ENCODE measurements at regions not wholly inside any gene's neighbourhood (a gene's known extent, or its start where the extent isn't known, plus 50 kb on each side); places are given as distances from the start of the nearest gene placed in this dataset.

GRCh38 chr6:105595829-105596228, 192.9 kb upstream of the PREP start:
- in situ Hi-C loops (cut with MboI; ENCODE audit: low sequenced_read_pairs) = no loop called here
- no peak for DNase-seq (ENCODE audit: low spot score in 2 of 2)
- peaks cover 23% of the 10 kb centered on the region for H3K4me1 ChIP-seq
- no peaks in the 10 kb centered on the region; the same call in 1 of the 2 replicates for H3K27me3 ChIP-seq (ENCODE audit: low read depth)
- H3K9me3 ChIP-seq = no peaks in the 10 kb centered on the region
- no peak overlapping the region for H3K4me3 ChIP-seq
- no peaks in the 10 kb centered on the region for H3K36me3 ChIP-seq (replicated peaks)

- Histone ChIP-seq H3K4me3 (no peak overlapping the region), H3K27me3 (ENCODE audit: low read depth) (no peaks in the 10 kb centered on the region; the same call in 1 of the 2 replicates), H3K4me1 (peaks cover 18% of the 10 kb centered on the region), H3K9me3 (no peaks in the 10 kb centered on the region), H3K36me3 (replicated peaks) (no peaks in the 10 kb centered on the region)
- in situ Hi-C loops (cut with MboI; ENCODE audit: low sequenced_read_pairs) = no loop called here
- DNase-seq (ENCODE audit: low spot score in 2 of 2) = no peak
Observed at GRCh38 chr6:105594821-105595220, 191.9 kb upstream of the PREP start.

GRCh38 chr6:105593805-105594671, 191.2 kb upstream of the PREP start:
- no peak overlapping the region for H3K4me3 ChIP-seq
- H3K4me1 ChIP-seq = peaks cover 16% of the 10 kb centered on the region
- in situ Hi-C loops (cut with MboI; ENCODE audit: low sequenced_read_pairs) = no loop called here
- H3K27me3 ChIP-seq (ENCODE audit: low read depth) = no peaks in the 10 kb centered on the region; the same call in 1 of the 2 replicates
- H3K9me3 ChIP-seq = no peaks in the 10 kb centered on the region
- DNase-seq (ENCODE audit: low spot score in 2 of 2) = no peak
- H3K36me3 ChIP-seq (replicated peaks) = no peaks in the 10 kb centered on the region

- in situ Hi-C loops (cut with MboI; ENCODE audit: low sequenced_read_pairs) = no loop called here
- H3K9me3 ChIP-seq = no peaks in the 10 kb centered on the region
- H3K27me3 ChIP-seq (ENCODE audit: low read depth) = no peaks in the 10 kb centered on the region; the same call in 1 of the 2 replicates
- peak in 1 of 2 experiments; percentile 68 for DNase-seq (ENCODE audit: low spot score in 2 of 2)
- peaks cover 16% of the 10 kb centered on the region for H3K4me1 ChIP-seq
- H3K4me3 ChIP-seq = no peak overlapping the region
- no peaks in the 10 kb centered on the region for H3K36me3 ChIP-seq (replicated peaks)
Observed at GRCh38 chr6:105593056-105593690, 190.3 kb upstream of the PREP start.

GRCh38 chr6:105592329-105592728, 189.4 kb upstream of the PREP start:
- in situ Hi-C loops (cut with MboI; ENCODE audit: low sequenced_read_pairs) = no loop called here
- Histone ChIP-seq H3K4me3 (no peak overlapping the region), H3K9me3 (no peaks in the 10 kb centered on the region), H3K36me3 (replicated peaks) (no peaks in the 10 kb centered on the region), H3K4me1 (peaks cover 16% of the 10 kb centered on the region), H3K27me3 (ENCODE audit: low read depth) (no peaks in the 10 kb centered on the region; the same call in 1 of the 2 replicates)
- DNase-seq (ENCODE audit: low spot score in 2 of 2) = no peak

- in situ Hi-C loops (cut with MboI; ENCODE audit: low sequenced_read_pairs) = no loop called here
- no peak overlapping the region for H3K4me3 ChIP-seq
- no peaks in the 10 kb centered on the region for H3K9me3 ChIP-seq
- H3K4me1 ChIP-seq = peaks cover 18% of the 10 kb centered on the region
- H3K27me3 ChIP-seq (ENCODE audit: low read depth) = no peaks in the 10 kb centered on the region; the same call in 1 of the 2 replicates
- no peaks in the 10 kb centered on the region for H3K36me3 ChIP-seq (replicated peaks)
- no peak for DNase-seq (ENCODE audit: low spot score in 2 of 2)
Observed at GRCh38 chr6:105591053-105591452, 188.2 kb upstream of the PREP start.

GRCh38 chr6:105588123-105588710, 185.3 kb upstream of the PREP start:
- Histone ChIP-seq H3K9me3 (no peaks in the 10 kb centered on the region), H3K27me3 (ENCODE audit: low read depth) (no peaks in the 10 kb centered on the region), H3K4me3 (no peak overlapping the region), H3K4me1 (peaks cover 12% of the 10 kb centered on the region), H3K36me3 (replicated peaks) (no peaks in the 10 kb centered on the region)
- in situ Hi-C loops (cut with MboI; ENCODE audit: low sequenced_read_pairs) = no loop called here
- no peak for DNase-seq (ENCODE audit: low spot score in 2 of 2)

- no peaks in the 10 kb centered on the region; the same call in 1 of the 2 replicates for H3K9me3 ChIP-seq
- DNase-seq (ENCODE audit: low spot score in 2 of 2) = no peak
- peaks cover 6% of the 10 kb centered on the region for H3K4me1 ChIP-seq
- no peaks in the 10 kb centered on the region for H3K27me3 ChIP-seq (ENCODE audit: low read depth)
- H3K4me3 ChIP-seq = no peak overlapping the region
- H3K36me3 ChIP-seq (replicated peaks) = no peaks in the 10 kb centered on the region
- in situ Hi-C loops (cut with MboI; ENCODE audit: low sequenced_read_pairs) = no loop called here
Observed at GRCh38 chr6:105587349-105588122, 184.7 kb upstream of the PREP start.

- in situ Hi-C loops (cut with MboI; ENCODE audit: low sequenced_read_pairs) = no loop called here
- no peak for DNase-seq (ENCODE audit: low spot score in 2 of 2)
Observed at GRCh38 chr6:105578179-105578707, 175.4 kb upstream of the PREP start.

GRCh38 chr6:105573556-105573955, 170.7 kb upstream of the PREP start:
- H3K36me3 ChIP-seq (replicated peaks) = no peaks in the 10 kb centered on the region
- H3K4me3 ChIP-seq = no peak overlapping the region
- peaks cover 4% of the 10 kb centered on the region; the same call in 1 of the 2 replicates for H3K4me1 ChIP-seq
- in situ Hi-C loops (cut with MboI; ENCODE audit: low sequenced_read_pairs) = no loop called here
- no peaks in the 10 kb centered on the region for H3K9me3 ChIP-seq
- H3K27me3 ChIP-seq (ENCODE audit: low read depth) = no peaks in the 10 kb centered on the region
- no peak for DNase-seq (ENCODE audit: low spot score in 2 of 2)

More at GRCh38 chr6:105578179-105578707, 175.4 kb upstream of the PREP start:
- Histone ChIP-seq H3K4me1 (peaks cover 4% of the 10 kb centered on the region; the same call in 1 of the 2 replicates), H3K4me3 (no peak overlapping the region), H3K36me3 (replicated peaks) (no peaks in the 10 kb centered on the region), H3K27me3 (ENCODE audit: low read depth) (no peaks in the 10 kb centered on the region), H3K9me3 (no peaks in the 10 kb centered on the region; the same call in 1 of the 2 replicates)

GRCh38 chr6:105573138-105573537, 170.3 kb upstream of the PREP start:
- in situ Hi-C loops (cut with MboI; ENCODE audit: low sequenced_read_pairs) = no loop called here
- no peaks in the 10 kb centered on the region; the same call in 1 of the 2 replicates for H3K4me1 ChIP-seq
- DNase-seq (ENCODE audit: low spot score in 2 of 2) = no peak
- no peaks in the 10 kb centered on the region for H3K27me3 ChIP-seq (ENCODE audit: low read depth)
- H3K4me3 ChIP-seq = no peak overlapping the region
- no peaks in the 10 kb centered on the region for H3K9me3 ChIP-seq
- no peaks in the 10 kb centered on the region for H3K36me3 ChIP-seq (replicated peaks)

GRCh38 chr6:105570416-105570815, 167.5 kb upstream of the PREP start:
- no peaks in the 10 kb centered on the region for H3K9me3 ChIP-seq
- H3K4me1 ChIP-seq = no peaks in the 10 kb centered on the region
- in situ Hi-C loops (cut with MboI; ENCODE audit: low sequenced_read_pairs) = no loop called here
- H3K4me3 ChIP-seq = no peak overlapping the region
- no peaks in the 10 kb centered on the region for H3K27me3 ChIP-seq (ENCODE audit: low read depth)
- H3K36me3 ChIP-seq (replicated peaks) = no peaks in the 10 kb centered on the region
- DNase-seq (ENCODE audit: low spot score in 2 of 2) = no peak

GRCh38 chr6:105569706-105570105, 166.8 kb upstream of the PREP start:
- in situ Hi-C loops (cut with MboI; ENCODE audit: low sequenced_read_pairs) = no loop called here
- no peak overlapping the region for H3K4me3 ChIP-seq

More at GRCh38 chr6:105569706-105570105, 166.8 kb upstream of the PREP start:
- Histone ChIP-seq H3K36me3 (replicated peaks) (no peaks in the 10 kb centered on the region), H3K27me3 (ENCODE audit: low read depth) (no peaks in the 10 kb centered on the region), H3K9me3 (no peaks in the 10 kb centered on the region), H3K4me1 (peaks cover under 1% of the 10 kb centered on the region; the same call in 1 of the 2 replicates)
- no peak for DNase-seq (ENCODE audit: low spot score in 2 of 2)

Data from HAP-1 (cell line).